K562 (cell line): ENCODE measurements at regions not wholly inside any gene's neighbourhood (a gene's known extent, or its start where the extent isn't known, plus 50 kb on each side); places are given as distances from the start of the nearest gene placed in this dataset.

ENCODE experiments used
- ATAC-seq: fragments of 200-7000 bp; cut with Tn5 transposase; 3 replicates; pipeline ENCODE4 v1.9.1; 2020; ENCODE audit warnings: moderate library complexity
- BruUV-seq: library from RNA; stranded (reverse); fragments of 400-500 nt; replicated peaks from 2 replicates; lab custom pipeline; 2021; lab: Mats Ljungman, UMichigan
- CTCF ChIA-PET: fragments of 300-600 bp; formaldehyde crosslinking; extraction: SDS; loops from one replicate; lab custom pipeline; 2021; ENCODE audit warnings: low intra/inter-chr PET ratio; lab: Yijun Ruan, JAX
- POLR2A ChIA-PET: fragments of 300-600, 350-650 bp; sonication (Branson Sonifier 250); formaldehyde crosslinking; extraction: SDS; loops from one replicate; lab custom pipeline; 2021; ENCODE audit warnings: antibody characterized with exemption, inconsistent platforms; lab: Yijun Ruan, JAX
- DNase-seq, 4 experiments: peaks; one replicate each; pipeline versions ENCODE4 v3.0.0 to v3.0.0-alpha.2; 2011 to 2018; ENCODE audit warnings: low spot score in 3 of 4, mixed read lengths in 3 of 4; ENCODE audit errors: extremely low read depth in 1 of 4
- FAIRE-seq: peaks from 2 replicates; lab custom pipeline; 2011; peaks lifted over from hg19 to GRCh38; lab: Jason Lieb, UNC
- H2AFZ ChIP-seq: 2 replicates; pipeline ENCODE4 v1.6.0; 2011; ENCODE audit warnings: low read depth, low read length, control low read depth, inconsistent platforms
- H3K27ac ChIP-seq: fragments of 200-600 bp; 3 replicates; pipeline ENCODE4 v1.8.0; 2011; ENCODE audit warnings: low read depth, mild to moderate bottlenecking, control low read depth, inconsistent platforms, low read length, moderate library complexity, mixed read lengths; ENCODE audit errors: extremely low read depth
- H3K27me3 ChIP-seq, 2 experiments: fragments of 300-600 bp in 1 of 2; 2 replicates in 1 of 2; 3 replicates in 1 of 2; pipeline versions ENCODE4 v1.6.0 to v1.8.0; 2011; ENCODE audit warnings: inconsistent platforms in 2 of 2, low read length in 2 of 2, mild to moderate bottlenecking in 1 of 2, mixed read lengths in 1 of 2, moderate library complexity in 1 of 2; ENCODE audit not compliant: control insufficient read depth in 2 of 2, insufficient read depth in 2 of 2
- H3K36me3 ChIP-seq: fragments of 300-600 bp; 3 replicates; pipeline ENCODE4 v1.8.0; 2011; ENCODE audit warnings: mild to moderate bottlenecking, low read length, inconsistent platforms; ENCODE audit not compliant: control insufficient read depth, insufficient read depth
- H3K4me1 ChIP-seq, 2 experiments: fragments of 200-600 bp in 1 of 2; replicated peaks in 1 of 2; 2 replicates in 1 of 2; 3 replicates in 1 of 2; pipeline versions ENCODE4 v1.5.1 to v1.8.0; 2011; ENCODE audit warnings: inconsistent platforms in 2 of 2, low read length in 2 of 2, mild to moderate bottlenecking in 1 of 2, mixed read lengths in 1 of 2, moderate library complexity in 1 of 2; ENCODE audit not compliant: control insufficient read depth in 2 of 2, insufficient read depth in 2 of 2
- H3K4me2 ChIP-seq: 2 replicates; pipeline ENCODE4 v1.6.1; 2011; ENCODE audit warnings: low read length, control low read depth, inconsistent platforms, mixed read lengths; ENCODE audit not compliant: insufficient read depth
- H3K4me3 ChIP-seq: fragments of 200-600 bp; sonication (generic), shearing (Covaris generic); 2 replicates; pipeline ENCODE4 v1.5.1; 2016; ENCODE audit warnings: control low read depth, inconsistent platforms
- H3K79me2 ChIP-seq: fragments of 200-600 bp; 3 replicates; pipeline ENCODE4 v1.8.0; 2011; ENCODE audit warnings: low read length, inconsistent platforms; ENCODE audit not compliant: control insufficient read depth, insufficient read depth
- H3K9ac ChIP-seq, 2 experiments: 2 replicates each; pipeline versions ENCODE4 v1.6.0 to v1.6.1; 2011; ENCODE audit warnings: low read depth in 2 of 2, low read length in 2 of 2, control low read depth in 1 of 2, inconsistent platforms in 1 of 2, mild to moderate bottlenecking in 1 of 2, mixed read lengths in 1 of 2; ENCODE audit not compliant: insufficient read depth in 1 of 2
- H3K9me1 ChIP-seq: one replicate; pipeline ENCODE4 v1.6.0; 2011; ENCODE audit warnings: inconsistent platforms, mild to moderate bottlenecking, low read length, moderate library complexity; ENCODE audit not compliant: control insufficient read depth, insufficient read depth
- H3K9me3 ChIP-seq: replicated peaks from 2 replicates; pipeline ENCODE4 v1.5.1; 2011; ENCODE audit warnings: low read depth, low read length, inconsistent platforms; ENCODE audit not compliant: control insufficient read depth, insufficient read depth
- H4K20me1 ChIP-seq: replicated peaks from 2 replicates; pipeline ENCODE4 v1.6.1; 2011; ENCODE audit warnings: low read length, inconsistent platforms, mixed read lengths; ENCODE audit not compliant: control insufficient read depth, insufficient read depth
- CBX1 ChIP-seq: sonication (generic); IDR thresholded peaks from 2 replicates; pipeline ENCODE4 v1.6.1; 2016; ENCODE audit warnings: antibody characterized with exemption, low read depth, mild to moderate bottlenecking
- CBX3 ChIP-seq, 2 experiments: IDR thresholded peaks; 1 replicate in 1 of 2; 2 replicates in 1 of 2; pipeline ENCODE4 v1.6.1; 2012; ENCODE audit warnings: inconsistent platforms in 2 of 2, low read length in 2 of 2, borderline replicate concordance in 1 of 2, control low read depth in 1 of 2
- DDX20 ChIP-seq: fragments of 450-650 bp; IDR thresholded peaks from 2 replicates; pipeline ENCODE4 v1.6.1; 2016; ENCODE audit warnings: missing genetic modification characterization, low read depth, mild to moderate bottlenecking, missing compliant biosample characterization, moderate library complexity
- ZNF232 ChIP-seq: sonication (generic); formaldehyde crosslinking; IDR thresholded peaks from 2 replicates; pipeline ENCODE4 v1.8.0; 2022; ENCODE audit warnings: mild to moderate bottlenecking, missing genetic modification reagents
- ZNF77 ChIP-seq: fragments of 250-450 bp; sonication (Bioruptor Pico); IDR thresholded peaks from 2 replicates; pipeline ENCODE4 v1.5.0; 2020
- WGBS: fragments of 100-300 bp; shearing (Covaris generic); methylation state at CpG from one replicate; pipeline ENCODE4 v1.1.6; 2016; ENCODE audit warnings: low coverage, mixed read lengths; ENCODE audit not compliant: insufficient coverage; ENCODE audit errors: missing lambda C conversion rate; 5-methylcytosine and 5-hydroxymethylcytosine counted together
- in situ Hi-C: fragments of 300-500 bp; cut with MboI; formaldehyde crosslinking; loops from 4 replicates; pipeline ENCODE4 v1.15.0; 2018; ENCODE audit warnings: inconsistent platforms, mixed read lengths
- intact Hi-C: fragments of 100-400 bp; cut with micrococcal nuclease; formaldehyde crosslinking; loops from 2 replicates; pipeline ENCODE4 v1.14.2; 2022
- TF ChIP-seq, protein P1 (sequence below): IDR thresholded peaks from 2 replicates; pipeline ENCODE4 v1.6.1; 2016; ENCODE audit warnings: missing genetic modification characterization, missing compliant biosample characterization
- TF ChIP-seq, protein P2 (sequence below): sonication (generic); formaldehyde crosslinking; IDR thresholded peaks from 2 replicates; pipeline ENCODE4 v1.8.1; 2023; ENCODE audit warnings: mild to moderate bottlenecking, missing genetic modification reagents
- TF ChIP-seq, protein P3 (sequence below), 2 experiments: fragments of 250-450 bp in 1 of 2; fragments of 450-650 bp in 1 of 2; sonication (Bioruptor Pico) in 1 of 2; IDR thresholded peaks; 2 replicates each; pipeline versions ENCODE4 v1.6.1 to v1.8.0; 2016 to 2021; ENCODE audit warnings: mild to moderate bottlenecking in 2 of 2, moderate library complexity in 2 of 2, missing compliant biosample characterization in 1 of 2, missing genetic modification characterization in 1 of 2

DNA sequence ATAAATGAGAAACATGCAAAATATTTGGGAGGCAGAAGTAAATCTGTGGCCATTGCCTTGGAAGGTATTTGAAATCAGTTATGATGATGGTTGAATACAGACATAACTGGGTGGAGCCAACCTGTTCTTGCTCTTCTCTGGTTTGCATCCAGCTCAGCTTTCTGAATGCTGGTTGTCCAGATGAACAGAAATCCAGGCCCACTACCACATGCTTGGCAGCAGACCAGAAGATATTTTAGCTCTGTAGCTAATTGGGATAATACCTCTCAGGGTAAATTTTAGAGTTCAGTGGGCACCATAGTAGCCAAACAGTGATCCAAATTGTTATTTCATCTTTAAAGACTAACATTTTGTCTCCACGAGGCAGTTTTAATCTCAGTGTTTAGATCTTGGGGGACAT is 308.3 kb downstream of the RAB38 start:
- Histone ChIP-seq H3K4me2 (no peak overlapping the region), H3K4me3 (no peak overlapping the region), H3K36me3 (no peaks in the 10 kb centered on the region), H4K20me1 (no peaks in the 10 kb centered on the region), H3K27me3 (no peaks in the 10 kb centered on the region), H3K27ac (no peak overlapping the region), H3K4me1 (no peaks in the 10 kb centered on the region), H2AFZ (no peak overlapping the region), H3K9me3 (no peaks in the 10 kb centered on the region; the same call in 1 of the 2 replicates), H3K9ac (no peak overlapping the region), H3K9me1 (no peaks in the 10 kb centered on the region), H3K79me2 (no peaks in the 10 kb centered on the region)
- ChIA-PET POLR2A (no interaction called here), CTCF (no interaction called here)
- 5% methylated on average over 1 of the region's 1 CpG for WGBS
- no TSS peak for BruUV-seq
- no peak for DNase-seq
- TF ChIP-seq, protein P1, sequence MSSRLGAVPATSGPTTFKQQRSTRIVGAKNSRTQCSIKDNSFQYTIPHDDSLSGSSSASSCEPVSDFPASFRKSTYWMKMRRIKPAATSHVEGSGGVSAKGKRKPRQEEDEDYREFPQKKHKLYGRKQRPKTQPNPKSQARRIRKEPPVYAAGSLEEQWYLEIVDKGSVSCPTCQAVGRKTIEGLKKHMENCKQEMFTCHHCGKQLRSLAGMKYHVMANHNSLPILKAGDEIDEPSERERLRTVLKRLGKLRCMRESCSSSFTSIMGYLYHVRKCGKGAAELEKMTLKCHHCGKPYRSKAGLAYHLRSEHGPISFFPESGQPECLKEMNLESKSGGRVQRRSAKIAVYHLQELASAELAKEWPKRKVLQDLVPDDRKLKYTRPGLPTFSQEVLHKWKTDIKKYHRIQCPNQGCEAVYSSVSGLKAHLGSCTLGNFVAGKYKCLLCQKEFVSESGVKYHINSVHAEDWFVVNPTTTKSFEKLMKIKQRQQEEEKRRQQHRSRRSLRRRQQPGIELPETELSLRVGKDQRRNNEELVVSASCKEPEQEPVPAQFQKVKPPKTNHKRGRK, result no peak
- TF ChIP-seq ZNF77 (CRISPR knock-in tag) (no peak), ZNF232 (CRISPR knock-in tag) (no peak), DDX20 (tag) (no peak), CBX3 (IDR thresholded peaks at IDR 0.05; ENCODE audit: borderline replicate concordance in 1 of 2, low read length in 2 of 2) (no peak), CBX1 (no peak)
- TF ChIP-seq, protein P2, sequence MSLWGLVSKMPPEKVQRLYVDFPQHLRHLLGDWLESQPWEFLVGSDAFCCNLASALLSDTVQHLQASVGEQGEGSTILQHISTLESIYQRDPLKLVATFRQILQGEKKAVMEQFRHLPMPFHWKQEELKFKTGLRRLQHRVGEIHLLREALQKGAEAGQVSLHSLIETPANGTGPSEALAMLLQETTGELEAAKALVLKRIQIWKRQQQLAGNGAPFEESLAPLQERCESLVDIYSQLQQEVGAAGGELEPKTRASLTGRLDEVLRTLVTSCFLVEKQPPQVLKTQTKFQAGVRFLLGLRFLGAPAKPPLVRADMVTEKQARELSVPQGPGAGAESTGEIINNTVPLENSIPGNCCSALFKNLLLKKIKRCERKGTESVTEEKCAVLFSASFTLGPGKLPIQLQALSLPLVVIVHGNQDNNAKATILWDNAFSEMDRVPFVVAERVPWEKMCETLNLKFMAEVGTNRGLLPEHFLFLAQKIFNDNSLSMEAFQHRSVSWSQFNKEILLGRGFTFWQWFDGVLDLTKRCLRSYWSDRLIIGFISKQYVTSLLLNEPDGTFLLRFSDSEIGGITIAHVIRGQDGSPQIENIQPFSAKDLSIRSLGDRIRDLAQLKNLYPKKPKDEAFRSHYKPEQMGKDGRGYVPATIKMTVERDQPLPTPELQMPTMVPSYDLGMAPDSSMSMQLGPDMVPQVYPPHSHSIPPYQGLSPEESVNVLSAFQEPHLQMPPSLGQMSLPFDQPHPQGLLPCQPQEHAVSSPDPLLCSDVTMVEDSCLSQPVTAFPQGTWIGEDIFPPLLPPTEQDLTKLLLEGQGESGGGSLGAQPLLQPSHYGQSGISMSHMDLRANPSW (CRISPR knock-in tag), result no peak
- TF ChIP-seq, protein P3, sequence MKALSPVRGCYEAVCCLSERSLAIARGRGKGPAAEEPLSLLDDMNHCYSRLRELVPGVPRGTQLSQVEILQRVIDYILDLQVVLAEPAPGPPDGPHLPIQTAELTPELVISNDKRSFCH (CRISPR knock-in tag; IDR thresholded peaks at IDR 0.05), result no peak
- TF ChIP-seq, protein P3 (tag; IDR thresholded peaks at IDR 0.05), result no peak
- in situ Hi-C loops, result no loop called here
- no peak for FAIRE-seq
- intact Hi-C loops, result no loop called here
- no peak for ATAC-seq
